Inferior parietal cortex (tissue), 1 donor: ENCODE measurements at regions not wholly inside any gene's neighbourhood (a gene's known extent, or its start where the extent isn't known, plus 50 kb on each side); places are given as distances from the start of the nearest gene placed in this dataset.
"Not testable (repeated sequence)": the region's sequence is repeated elsewhere in the genome, so short reads cannot be mapped to it uniquely, and the experiment has no call there.

ENCODE experiments used
- DNase-seq: peaks from one replicate; pipeline ENCODE4 v3.0.0-alpha.2; 2016; ENCODE audit errors: extremely low spot score

DNA sequence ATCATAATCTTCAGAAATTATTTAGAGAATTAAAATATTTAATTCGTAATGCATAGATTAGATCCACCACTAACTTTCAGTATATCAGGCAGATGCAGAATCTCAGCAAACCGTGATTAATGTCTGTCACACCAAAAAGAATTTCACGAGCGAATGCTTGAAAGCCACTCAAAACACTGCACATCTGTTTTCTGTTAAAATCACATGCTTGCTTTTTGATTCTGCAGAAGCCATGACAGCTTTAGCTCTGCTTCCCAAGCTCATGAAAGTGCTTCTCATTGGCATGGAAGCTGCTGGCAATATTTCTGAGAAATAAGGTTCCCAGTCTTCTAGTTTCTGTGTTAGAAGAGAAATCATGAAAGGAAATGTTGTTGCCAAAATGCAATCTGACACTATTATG is 837.8 kb upstream of the LRRN3 start:
- DNase-seq = no peak

DNA sequence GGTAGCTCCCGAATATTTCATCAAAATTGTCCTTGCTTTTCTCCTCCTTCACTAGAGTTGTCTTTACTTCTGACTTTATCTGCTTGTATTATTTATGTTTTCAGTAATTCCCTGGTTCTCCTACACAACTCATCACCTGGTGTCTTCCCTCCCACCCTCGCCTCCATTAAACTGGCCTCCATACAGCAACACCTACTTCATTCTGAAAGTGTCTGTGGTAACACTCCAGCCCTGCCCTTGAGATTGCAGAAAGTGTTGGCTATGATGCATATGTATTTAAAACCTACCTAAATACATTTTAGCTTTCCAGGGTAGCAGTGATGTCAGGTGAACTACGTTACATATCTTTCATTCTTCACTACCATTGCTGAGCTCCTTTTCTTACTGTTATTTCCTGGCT is 833.3 kb upstream of the LRRN3 start:
- no peak for DNase-seq

GRCh38 chr7:110262251-110262650 is 828.7 kb upstream of the LRRN3 start:
- DNase-seq = no peak

DNA sequence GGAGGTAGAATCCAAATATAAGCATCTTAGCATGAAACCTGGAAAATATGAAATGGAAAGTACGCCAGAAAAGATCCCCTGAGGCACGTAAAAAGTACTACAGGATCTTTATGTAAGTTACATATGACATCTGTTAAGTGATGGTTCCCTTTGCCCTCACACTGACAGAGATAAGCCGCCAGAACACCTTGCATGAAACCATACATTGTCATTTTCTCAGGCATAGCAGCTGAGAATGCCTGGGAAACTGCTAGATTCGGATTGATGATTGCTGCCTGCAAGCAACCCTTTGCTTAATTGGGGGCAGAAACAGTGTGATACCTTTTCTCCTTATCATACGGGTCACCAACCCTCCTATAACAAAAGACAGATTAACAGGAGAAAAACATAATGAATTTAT is 826.6 kb upstream of the LRRN3 start:
- no peak for DNase-seq

DNA sequence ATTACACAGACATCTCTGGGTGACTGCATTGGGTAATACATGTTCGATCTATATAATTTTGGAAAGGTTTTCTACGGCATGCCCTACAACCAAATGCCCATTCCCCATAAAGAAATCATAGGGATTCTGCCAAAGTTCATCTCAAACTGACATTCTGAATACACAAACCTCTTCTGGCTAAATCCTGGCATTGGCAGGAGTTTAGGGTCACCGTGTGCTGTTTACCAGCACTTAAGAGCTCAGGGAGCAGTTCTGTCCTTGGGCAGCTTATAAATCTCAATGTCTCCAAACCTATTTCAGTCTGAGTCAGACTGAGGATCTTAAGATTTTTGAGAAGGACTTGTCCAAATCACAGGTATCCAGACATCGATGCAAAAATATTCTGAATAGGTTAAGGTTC is 809.6 kb upstream of the LRRN3 start:
- no peak for DNase-seq

DNA sequence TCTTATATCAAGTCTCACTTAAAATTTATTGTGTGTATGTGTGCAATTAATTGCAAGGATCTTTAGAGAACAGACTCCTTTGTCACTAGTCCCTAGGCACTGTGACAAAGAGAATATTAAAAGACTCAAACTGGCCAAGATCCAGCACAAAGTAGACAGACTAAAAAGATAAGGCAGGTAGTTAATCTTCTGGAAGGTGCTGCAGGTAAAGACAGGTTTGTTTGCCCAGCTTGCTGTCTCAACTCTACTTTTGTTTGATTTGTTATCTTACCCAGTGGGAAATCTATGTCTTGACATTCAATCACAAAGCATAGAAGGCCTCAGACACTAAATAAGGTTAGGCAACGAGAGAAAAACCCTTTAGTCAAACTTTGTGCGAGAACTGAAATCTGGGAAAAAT is 807.9 kb upstream of the LRRN3 start:
- no peak for DNase-seq

- DNase-seq = no peak
These were observed 799.5 kb upstream of the LRRN3 start for GRCh38 chr7:110291430-110291829.

GRCh38 chr7:110296321-110296720 is 794.6 kb upstream of the LRRN3 start:
- DNase-seq = no peak

- no peak for DNase-seq
These were observed 783.2 kb upstream of the LRRN3 start for GRCh38 chr7:110307776-110308175.

DNA sequence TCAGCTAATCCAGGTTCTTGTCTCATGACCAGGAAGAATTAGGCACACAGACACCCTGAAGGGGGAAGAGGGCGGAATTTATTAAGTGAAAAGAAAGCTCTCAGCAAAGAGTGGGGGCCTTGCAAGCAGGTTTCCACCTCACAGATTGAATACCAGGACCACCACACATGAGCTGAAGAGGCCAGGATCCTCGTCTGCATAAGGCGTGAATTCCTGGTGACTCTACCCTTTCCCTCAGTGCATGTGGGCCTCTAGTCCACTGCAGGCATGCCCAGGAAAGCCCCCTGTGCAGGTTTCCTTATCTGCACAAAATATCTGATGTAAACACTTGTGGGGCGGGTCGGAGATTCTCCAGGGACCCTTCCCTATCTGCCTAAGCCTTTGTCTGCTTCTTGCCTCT is 782.1 kb upstream of the LRRN3 start:
- no peak for DNase-seq

DNA sequence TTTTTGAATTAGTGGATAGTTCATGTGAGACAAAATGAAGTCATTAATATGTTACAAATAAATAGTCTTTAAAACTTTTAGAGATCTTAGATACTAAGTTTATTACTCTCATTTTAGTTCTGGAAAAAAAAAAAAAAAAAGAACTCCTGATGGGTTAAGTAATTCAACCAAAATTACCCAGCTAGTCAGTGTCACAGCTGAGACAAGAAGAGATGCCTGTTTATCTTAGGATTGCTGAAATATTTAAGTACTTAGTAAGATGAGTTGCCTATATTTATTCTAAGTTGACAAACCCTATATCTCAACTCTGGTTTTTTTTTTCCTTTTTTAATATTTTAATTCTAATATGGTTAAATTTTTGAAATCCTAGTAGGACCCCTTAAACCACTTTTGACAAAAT is 781.0 kb upstream of the LRRN3 start:
- no peak for DNase-seq

GRCh38 chr7:110311556-110311955 is 779.4 kb upstream of the LRRN3 start:
- no peak for DNase-seq

DNA sequence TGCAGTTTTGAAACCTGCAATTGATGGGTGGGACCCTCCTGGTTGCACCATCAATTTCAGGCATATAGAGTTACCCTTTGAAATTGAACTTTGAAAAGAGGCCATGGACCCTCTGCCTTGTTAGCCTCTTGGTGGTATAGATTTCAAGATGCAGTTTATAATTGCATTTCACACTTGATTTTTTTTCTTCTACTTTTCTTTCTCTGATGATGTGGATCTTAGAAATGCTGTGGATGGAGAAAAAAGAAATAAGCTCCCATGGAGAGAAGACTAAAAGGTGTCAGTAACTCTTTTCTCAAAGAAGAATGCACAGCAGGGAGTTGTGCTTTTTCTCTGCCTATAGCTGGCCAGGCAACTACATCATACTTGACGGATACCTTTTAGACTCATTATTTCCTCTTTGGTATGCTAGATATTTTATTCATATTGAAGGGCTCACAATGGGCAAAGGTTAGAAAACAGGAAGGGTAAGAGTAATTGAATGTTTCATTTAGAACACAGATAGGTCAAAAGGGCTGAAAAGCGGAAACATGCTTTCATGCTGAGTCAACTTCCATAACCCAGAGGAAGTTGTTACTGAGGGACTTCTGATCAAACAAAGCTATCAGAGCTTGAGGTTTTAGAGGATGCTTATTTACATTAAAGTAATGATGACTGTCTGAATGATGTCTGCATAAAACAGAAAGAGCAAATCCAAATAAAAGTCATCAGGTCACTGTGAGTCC is 773.2 kb upstream of the LRRN3 start:
- no peak for DNase-seq

- not testable (repeated sequence) for DNase-seq
These were observed 770.6 kb upstream of the LRRN3 start for GRCh38 chr7:110320285-110320684.

DNA sequence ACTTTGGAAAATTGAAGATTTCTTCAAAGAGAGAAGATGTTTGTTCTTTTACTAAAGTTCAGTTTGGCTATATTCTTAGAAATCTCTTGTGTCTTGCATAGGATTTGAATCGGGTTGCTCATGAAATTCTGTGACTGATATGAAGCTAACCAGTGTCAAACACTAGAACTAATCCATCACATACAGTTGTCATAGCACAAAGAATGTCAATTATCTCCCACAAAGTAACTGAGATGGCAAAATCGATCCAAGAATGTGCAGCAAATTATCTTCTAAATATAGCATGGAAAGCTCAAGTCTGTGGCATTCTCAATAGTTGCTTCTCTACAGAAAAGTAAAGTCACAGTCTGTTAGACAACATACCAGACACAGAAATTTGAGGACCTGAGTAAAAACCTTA is 768.1 kb upstream of the LRRN3 start:
- no peak for DNase-seq

- DNase-seq = no peak
These were observed 764.0 kb upstream of the LRRN3 start for GRCh38 chr7:110326966-110327365.

- DNase-seq = no peak
These were observed 754.5 kb upstream of the LRRN3 start for GRCh38 chr7:110336423-110336822.

DNA sequence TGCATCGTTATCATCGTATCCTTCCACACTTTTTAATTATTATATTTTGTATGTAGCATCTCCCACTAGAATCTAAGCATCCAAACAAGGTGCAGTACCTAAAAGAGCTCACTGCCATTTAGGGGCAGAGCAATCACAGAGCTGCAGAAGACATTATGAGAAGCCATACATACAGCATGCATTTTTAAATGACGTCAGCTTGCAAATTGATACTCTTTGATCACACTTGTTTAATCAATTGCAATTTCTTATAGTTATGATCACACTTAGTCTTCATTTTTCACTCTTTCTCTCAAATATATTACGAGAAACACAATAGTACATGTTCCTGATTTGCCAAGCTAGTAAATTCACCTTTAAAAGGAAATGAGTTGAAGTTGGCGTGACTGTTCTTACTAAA is 753.3 kb upstream of the LRRN3 start:
- no peak for DNase-seq

DNA sequence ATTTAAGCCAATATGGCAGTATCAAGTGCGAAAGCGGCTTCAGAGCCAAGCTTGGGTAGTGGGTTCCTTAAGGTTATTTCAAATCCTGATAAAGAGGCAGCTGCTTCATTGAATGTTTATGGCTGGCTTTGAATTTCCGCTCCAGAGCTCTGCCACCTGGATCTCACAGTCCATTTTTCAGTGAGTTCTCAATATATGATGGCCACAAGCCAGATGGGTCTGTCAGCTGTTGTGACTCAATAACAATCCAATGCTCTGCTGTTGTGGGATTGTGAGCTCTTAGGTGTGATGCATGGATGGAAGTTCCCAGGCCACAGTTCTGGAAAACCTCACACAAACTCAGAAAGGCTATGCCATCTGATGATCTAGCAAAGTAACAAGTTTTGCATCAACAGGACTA is 743.8 kb upstream of the LRRN3 start:
- DNase-seq = no peak

DNA sequence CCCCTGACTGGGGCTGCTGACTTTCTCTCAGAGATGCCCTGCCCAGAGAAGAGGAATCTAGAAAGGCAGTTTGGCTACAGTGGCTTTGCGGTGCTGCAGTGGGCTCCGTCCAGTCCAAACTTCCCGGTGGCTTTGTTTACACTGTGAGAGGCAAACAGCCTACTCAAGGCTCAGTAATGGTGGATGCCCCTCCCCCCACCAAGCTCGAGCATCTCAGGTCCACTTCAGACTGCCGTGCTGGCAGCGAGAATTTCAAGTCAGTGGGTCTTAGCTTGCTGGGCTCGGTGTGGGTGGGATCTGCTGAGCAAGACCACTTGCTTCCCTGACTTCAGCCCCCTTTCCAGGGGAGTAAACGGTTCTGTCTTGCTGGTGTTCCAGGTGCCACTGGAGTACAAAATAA is 734.5 kb upstream of the LRRN3 start:
- DNase-seq = no peak

- no peak for DNase-seq
These were observed 732.9 kb upstream of the LRRN3 start for GRCh38 chr7:110358028-110358427.

DNA sequence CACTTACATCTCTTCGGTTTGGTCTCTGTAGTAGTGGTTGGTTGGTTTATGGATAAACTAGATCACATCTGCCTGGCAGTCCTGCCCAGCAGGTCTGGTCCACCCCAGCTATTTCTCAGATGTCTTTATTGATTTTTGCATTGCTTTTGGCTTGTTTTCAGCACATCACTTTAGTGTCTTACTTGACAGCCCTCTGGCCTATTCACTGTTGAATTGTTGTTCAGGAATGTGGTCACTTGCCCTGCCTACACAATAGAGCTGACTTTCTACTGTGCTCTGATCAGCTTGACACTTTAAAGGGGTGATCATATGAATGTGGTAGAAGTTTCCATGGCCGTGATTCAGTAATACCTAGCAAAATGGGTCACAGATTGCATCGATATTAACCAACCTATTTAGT is 719.2 kb upstream of the LRRN3 start:
- DNase-seq = no peak

DNA sequence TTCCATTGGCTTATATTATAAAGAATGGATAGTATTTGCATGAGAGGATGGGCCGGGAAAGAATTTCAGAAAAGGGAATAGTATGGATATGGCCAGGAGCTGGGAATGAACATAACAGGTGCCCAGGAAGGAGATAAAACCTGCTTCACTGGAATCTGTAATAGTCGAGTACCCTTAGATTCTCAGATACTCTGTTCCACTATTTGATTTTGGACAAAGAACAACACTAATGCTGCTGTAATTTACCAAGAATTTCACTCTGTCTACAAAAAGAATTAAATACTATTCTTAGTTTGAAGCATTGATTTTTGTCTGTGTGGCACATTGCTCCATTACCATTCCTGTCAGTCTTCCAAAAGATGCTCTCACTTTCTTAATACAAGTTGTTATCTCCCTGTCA is 718.2 kb upstream of the LRRN3 start:
- no peak for DNase-seq

GRCh38 chr7:110373416-110373815 is 717.5 kb upstream of the LRRN3 start:
- DNase-seq = no peak
